Mammary epithelial cell (primary cell): ENCODE measurements at regions not wholly inside any gene's neighbourhood (a gene's known extent, or its start where the extent isn't known, plus 50 kb on each side); places are given as distances from the start of the nearest gene placed in this dataset.

Experiments
- EZH2 ChIP-seq: IDR thresholded peaks from 2 replicates; pipeline ENCODE4 v1.6.1; 2012; ENCODE audit warnings: low read length, inconsistent platforms, borderline replicate concordance
- TF ChIP-seq, protein P1 (sequence below), 2 donors: IDR thresholded peaks in 1 of 2; conservative IDR thresholded peaks in 1 of 2; 2 replicates each; pipeline ENCODE4 v1.5.1; 2011 to 2012; ENCODE audit warnings: inconsistent platforms in 2 of 2, low read length in 2 of 2, mild to moderate bottlenecking in 2 of 2, control low read depth in 1 of 2, low read depth in 1 of 2; ENCODE audit not compliant: insufficient read depth in 1 of 2; ENCODE audit errors: extremely low read depth in 1 of 2

DNA sequence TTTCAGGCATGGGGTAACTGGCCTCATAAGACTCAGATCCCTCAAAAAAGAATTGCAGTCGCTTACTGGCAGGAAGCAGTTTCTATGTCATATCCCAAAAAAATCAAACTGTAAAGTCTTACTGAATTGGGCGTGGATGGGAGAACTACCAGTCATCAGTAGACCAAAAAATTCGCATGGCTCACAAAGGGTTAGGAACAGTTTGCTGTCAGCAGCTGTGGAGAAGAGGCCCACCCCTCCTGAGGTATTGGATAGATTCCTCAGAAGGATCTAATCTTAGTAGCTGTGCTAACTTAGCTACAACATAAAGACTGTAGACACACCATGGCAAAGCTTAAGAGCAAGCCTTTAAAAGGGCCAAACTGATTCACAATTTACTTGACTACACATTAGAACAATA lies 478.3 kb upstream of the FTMT start:
- TF ChIP-seq, protein P1, sequence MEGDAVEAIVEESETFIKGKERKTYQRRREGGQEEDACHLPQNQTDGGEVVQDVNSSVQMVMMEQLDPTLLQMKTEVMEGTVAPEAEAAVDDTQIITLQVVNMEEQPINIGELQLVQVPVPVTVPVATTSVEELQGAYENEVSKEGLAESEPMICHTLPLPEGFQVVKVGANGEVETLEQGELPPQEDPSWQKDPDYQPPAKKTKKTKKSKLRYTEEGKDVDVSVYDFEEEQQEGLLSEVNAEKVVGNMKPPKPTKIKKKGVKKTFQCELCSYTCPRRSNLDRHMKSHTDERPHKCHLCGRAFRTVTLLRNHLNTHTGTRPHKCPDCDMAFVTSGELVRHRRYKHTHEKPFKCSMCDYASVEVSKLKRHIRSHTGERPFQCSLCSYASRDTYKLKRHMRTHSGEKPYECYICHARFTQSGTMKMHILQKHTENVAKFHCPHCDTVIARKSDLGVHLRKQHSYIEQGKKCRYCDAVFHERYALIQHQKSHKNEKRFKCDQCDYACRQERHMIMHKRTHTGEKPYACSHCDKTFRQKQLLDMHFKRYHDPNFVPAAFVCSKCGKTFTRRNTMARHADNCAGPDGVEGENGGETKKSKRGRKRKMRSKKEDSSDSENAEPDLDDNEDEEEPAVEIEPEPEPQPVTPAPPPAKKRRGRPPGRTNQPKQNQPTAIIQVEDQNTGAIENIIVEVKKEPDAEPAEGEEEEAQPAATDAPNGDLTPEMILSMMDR (conservative IDR thresholded peaks at IDR 0.05 in 1 of 2, IDR thresholded peaks at IDR 0.05 in 1 of 2; ENCODE audit: extremely low read depth in 1 of 2, insufficient read depth in 1 of 2, low read depth in 1 of 2, low read length in 2 of 2), result no peak
- TF ChIP-seq EZH2, result no peak
